ENCODE measurements at regions not wholly inside any gene's neighbourhood (a gene's known extent, or its start where the extent isn't known, plus 50 kb on each side); places are given as distances from the start of the nearest gene placed in this dataset.

DNA sequence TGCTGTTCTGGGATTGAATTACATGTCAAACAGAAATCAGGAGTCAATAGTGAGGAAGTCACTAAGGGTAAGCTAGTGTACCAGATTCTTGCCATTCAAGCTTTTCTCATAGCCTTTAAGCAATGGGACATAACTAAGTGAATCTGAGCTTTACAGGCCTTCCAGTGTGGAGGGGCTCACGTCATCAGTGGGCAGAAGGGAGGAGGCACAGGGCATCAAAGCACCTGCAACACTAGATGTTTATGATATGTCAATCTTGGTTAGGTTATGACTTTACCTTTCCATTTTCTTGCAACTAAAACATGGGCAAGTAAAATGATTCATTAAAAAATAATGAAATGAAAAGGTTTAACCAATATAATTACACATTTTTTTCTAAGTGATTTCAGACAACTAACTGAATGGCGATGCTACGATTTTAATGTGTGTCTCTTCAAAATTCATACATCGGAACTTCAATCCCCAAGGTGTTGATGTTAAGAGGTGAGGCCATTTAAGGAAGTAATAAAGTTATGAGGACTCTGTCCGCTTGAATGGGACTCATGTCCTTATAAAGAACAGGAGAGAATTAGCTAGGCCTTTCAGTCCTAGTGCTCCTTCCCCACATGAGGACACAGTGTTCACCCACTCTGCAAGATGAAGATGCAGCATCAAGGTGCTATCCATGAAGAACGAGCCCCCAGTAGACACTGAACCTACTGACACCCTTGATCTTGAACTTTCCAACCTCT lies 1169.2 kb upstream of the NXPH2 start:
- DNase-seq (ENCODE audit: low spot score), result no peak

DNA sequence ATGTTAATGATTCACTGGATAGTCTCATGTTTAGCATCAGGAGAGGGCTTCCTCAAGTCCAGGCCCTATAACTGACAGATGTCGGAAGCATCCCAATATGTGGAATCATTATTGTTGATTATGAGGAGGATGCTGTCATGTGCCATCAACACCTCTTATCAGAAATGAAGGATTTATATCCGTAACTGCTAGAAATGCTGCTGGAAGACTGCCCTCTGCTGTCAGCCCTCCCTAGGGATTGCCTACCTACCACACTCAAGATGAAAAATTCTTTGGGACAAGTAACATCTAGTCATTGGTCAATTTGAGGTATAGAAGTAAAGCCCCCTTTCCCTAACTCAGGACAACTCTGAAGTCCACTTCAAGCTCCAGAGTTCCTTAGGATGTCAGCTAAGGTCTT lies 1166.5 kb upstream of the NXPH2 start:
- DNase-seq (ENCODE audit: low spot score), result no peak

DNA sequence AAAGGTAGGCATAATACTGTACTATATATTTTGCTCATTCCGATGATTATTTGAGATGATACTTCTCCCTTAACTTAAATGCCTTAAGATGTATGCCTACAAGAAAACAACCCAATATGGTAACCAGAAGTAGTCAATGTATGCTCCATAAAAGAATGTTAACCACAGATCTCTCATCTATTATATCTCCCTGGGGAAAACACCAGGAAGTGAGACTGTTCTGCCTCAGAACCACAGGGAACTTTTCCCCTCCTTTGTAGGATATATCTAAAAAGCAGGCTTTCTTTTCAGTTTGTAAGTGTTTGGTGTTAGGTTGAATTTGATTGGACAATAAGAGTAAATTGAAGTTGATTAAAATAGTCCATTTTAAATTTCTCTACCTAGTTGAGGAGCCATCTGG lies 1160.5 kb upstream of the NXPH2 start:
- no peak for DNase-seq (ENCODE audit: low spot score)

DNA sequence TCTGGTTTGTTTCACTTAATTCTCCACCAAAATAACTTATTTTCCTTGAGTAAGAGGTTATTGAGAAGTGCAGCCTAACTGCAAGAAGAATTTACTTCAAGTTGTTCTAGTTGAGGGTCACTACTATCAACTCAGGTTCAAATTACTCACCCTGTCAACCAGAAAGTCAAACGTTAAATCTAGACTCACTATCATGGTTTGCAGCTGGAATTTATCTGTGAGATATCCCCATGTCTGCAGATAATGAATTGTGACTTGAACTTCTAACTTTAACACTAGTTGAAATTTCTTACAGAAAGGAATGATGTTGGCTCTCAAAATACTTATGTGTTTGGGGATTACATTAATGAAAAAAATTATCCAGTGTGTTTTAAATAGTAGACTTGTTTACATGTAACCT lies 1145.7 kb upstream of the NXPH2 start:
- no peak for DNase-seq (ENCODE audit: low spot score)

DNA sequence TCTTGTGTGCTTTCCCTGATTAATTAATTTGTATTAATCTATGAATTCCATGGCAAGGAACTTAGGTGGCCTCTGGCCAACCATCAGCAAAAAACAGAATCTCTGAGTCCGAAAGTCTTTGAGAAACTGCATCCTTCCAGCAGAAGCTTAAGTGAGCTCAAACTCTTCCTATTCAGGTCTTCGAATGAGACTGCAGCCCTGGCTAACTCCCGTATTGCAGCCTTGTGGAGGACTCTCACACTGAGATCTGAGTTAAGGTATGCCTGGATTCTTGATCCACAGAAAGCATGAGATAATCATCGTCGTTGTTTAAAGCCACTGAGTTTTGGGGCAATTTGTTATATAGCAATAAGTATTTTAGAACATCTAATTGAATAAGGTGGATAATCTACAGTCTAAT lies 1143.9 kb upstream of the NXPH2 start:
- DNase-seq (ENCODE audit: low spot score), result no peak

DNA sequence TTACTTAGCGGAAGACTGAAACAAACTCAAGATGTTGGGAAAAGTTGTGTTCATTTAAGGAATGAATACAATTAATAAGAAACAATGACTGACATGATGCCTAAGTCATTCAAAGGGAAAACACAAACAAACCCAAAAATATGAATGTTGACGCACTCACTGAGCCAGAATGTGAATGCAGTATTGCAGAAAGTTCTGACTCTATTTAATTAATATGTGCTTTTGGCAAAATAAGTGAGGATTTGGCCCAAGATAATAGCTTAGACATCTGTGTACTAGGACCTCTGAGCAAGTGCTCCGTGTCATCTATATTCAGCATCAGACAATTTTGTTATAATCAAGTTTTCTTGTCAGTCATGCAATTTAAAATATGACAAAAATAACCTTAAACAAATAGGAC lies 1138.8 kb upstream of the NXPH2 start:
- no peak for DNase-seq (ENCODE audit: low spot score)

DNA sequence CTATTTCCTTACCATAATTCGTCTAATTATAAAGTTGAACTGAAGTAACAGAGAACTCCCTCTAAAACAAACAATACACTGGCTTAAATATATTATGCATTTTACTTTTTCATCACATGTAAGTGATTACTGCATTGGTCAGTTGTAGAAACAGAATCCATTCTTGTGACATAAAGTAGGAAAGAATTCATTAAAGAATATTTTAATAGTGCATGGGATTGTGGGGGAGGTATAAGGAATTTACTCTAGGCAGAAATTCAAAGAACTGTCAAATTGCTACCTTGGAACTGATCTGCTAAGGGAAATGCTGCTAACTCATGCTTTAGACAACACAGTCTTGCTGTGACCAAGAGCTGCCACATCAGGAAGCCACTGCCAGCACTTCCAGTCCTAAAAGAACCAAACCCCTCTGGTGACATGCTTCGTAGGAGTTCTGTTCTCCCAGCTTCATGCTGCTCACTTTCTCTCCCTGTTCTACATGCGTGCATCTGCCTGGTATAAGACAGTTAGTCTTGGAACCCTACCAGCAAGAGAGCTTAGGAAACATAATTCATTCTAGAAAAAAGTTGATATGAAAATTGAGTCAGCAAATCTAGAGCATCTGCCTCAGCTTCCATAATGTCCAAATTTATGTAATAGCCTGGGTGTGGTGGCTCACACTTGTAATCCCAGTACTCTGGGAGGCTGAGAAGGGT lies 1137.6 kb upstream of the NXPH2 start:
- DNase-seq (ENCODE audit: low spot score), result peak; percentile 8

DNA sequence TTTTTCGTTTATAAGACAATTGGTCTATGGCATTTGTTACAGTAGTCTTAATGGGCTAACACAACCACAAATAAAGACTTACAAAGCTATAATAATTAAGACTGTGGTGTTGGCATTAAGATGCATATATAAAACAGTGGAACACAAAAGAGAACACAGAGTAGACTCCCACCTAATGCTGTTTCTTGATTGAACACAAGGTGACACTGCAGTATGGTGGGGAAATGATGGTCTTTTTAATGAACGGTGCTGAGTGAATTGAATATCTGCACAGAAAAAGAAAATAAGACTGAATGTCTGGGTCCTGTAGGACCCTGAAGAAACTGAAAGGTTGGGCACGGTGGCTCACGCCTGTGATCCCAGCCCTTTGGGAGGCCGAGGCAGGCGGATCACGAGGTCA lies 1136.6 kb upstream of the NXPH2 start:
- DNase-seq (ENCODE audit: low spot score), result no peak

DNA sequence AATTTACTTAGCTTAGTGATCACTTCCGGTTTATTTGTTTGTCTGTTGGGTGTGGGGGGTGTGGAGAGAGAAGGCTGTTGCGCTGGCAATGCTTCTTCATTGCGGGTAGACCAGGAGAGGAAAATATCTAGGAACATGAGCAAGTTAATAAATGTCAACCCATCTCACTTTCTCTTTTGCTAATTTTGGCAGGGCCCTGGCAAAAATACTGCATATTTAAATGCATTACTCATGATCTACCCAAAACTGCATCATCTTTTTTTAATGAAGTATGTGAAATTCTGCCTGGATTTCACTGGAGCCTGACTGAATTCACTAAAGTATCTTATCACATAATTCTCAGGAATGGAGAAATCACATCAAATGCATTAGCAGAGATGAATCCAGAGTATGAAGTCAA lies 1131.0 kb upstream of the NXPH2 start:
- DNase-seq (ENCODE audit: low spot score), result no peak

DNA sequence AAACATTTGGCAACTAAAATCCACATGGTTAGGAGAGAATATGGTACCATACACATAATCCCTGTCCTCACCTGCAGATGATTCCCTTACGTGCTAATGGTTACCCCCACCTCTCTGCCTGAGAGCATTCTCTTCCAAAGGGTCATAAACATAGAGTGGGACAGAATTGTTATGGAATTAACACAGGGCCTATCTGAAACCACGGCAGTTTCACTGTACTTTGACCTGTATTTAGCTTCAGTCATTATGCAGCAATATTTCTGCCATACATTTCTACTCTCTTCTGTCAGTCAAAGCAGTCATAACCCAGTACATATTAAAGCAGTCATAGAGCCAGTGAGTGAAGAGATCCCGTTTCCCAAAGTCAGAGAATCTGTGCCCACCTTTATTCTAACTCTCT lies 1128.9 kb upstream of the NXPH2 start:
- DNase-seq (ENCODE audit: low spot score), result no peak

DNA sequence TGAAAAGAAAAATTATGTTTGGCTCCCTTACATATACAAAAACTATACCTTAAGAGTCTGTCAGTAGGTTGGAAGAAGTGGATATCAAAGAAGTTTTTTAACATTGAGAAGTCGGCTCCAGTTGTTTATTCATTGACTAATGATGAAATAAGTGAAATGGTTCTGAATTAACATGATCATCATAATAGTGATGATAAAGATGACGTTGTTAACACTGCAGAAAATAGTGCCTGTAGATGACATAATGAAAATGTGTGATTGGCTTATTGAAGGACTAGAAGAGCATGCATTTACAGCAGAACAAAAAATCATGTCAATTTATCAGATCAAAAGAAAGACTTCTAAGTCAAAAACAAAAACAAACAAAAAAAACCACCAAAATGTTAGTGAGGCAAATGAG lies 1125.4 kb upstream of the NXPH2 start:
- no peak for DNase-seq (ENCODE audit: low spot score)

DNA sequence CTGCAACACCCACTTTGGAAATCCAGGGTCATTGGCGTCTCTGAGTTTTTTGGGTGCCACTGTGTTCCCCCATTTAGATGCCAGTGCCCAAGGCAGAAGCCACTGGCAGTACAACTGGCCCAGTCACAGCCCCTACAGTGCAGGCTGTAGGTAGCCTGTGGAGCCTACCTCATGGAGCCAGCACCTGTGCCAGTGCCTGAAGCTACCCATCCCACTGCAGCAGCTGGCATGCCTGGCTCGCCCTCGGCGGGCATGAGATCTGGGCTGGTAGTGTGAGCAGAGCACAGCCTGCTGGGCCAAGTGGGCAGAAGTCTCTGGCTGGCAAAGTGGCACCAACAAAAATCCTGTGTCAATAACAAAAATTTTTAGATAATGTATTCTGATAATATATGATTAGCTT lies 1111.4 kb upstream of the NXPH2 start:
- no peak for DNase-seq (ENCODE audit: low spot score)

DNA sequence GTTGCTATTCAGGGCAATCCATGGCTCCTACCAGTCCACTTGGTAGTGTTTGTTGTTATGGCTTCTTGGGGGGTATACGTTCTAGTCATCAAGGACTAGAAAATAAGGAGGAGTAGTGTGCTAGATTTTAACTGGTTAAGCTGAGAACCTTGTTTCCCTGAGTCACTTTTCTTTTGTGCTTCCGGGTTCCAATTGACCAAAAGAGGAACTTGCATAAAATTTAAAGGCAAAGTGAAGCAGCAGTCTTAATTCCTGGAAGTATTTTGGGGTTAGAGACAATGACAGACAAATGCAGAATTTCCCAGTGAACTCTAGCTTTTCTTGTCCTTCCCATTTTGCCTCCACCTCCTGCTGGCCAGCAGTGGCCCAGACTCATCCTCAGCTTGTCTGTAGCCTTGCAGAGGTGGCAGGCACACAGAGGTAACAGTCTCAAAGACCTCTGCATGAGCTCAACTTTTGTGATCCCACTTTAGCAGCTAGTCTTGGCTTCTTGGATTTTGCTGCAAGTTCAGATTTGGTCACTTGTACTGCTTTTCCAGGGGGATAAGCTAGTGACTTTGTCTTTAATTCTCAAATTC lies 1105.8 kb upstream of the NXPH2 start:
- DNase-seq (ENCODE audit: low spot score), result no peak

DNA sequence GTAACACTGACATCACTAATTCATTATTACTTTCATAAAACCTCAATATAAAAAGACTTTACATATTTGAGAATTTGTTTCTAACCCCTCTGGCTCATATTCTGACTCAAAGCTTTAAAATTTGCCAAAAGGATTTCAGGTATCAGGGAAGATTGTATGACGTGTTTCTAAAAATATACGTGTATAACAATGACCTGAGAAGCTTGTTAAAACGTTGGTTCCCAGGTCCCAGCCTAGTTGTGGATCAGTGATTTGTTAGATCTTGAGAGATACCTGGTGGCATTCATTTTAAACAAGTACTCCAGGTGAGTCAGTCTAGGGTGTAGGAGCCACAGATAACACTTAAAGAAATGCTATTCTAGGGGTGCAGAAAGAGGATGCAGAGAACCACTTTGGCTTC lies 1096.8 kb upstream of the NXPH2 start:
- no peak for DNase-seq (ENCODE audit: low spot score)

DNA sequence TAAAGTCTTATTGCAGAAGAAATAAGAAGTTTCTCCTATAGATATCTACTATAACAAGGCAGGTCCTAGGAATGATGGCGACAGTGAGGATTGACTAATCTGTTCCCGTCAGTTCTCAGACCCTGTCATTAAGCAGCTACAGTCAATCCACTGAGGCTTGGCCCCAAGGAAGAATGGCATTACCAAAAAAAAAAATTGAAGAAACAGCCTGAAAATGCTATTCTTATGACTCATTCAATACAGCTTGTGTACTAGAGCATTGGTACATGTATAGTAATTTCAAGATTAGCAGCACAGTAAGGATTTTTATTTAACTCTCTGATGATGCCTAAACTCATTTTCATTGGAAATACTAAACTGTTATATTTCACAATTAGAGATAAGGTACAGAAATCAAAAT lies 1096.1 kb upstream of the NXPH2 start:
- DNase-seq (ENCODE audit: low spot score), result no peak

DNA sequence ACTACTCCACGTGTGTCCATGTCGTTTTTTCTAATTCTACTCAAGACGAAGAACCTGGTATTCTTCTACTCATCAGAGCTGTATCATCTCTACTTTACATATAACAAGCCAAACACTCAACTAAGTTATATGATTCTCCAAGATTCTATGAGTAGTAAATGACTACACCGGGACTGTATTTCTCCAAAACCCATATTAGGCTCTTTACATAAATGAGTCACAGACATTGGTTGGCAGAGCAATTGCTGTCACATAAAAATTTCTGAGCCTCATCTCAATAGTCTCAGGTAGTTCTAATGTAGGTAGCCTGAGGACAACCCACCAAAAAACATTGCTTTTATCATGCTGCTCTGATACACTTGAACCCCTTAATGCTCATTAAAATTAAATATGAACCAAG lies 1092.3 kb upstream of the NXPH2 start:
- no peak for DNase-seq (ENCODE audit: low spot score)

DNA sequence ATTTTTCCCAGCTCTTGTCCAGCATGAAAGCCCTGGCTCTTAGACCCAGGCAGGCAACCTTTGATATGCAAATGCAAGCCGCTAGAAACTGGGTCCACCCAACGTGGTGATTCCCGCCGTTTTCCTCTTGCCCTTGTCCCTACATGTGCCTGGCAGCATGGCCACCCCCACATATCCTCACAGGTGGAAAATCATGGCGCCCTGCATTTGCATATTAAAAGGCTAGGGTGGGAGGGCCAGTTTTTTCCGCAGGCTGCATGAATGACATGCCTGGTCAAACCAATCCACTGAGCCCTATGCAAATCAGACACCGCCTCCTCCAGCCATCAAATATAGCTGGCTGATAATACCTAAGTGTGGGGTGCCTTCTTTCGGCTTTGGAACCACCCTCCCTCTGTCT lies 1091.8 kb upstream of the NXPH2 start:
- DNase-seq (ENCODE audit: low spot score), result no peak

DNA sequence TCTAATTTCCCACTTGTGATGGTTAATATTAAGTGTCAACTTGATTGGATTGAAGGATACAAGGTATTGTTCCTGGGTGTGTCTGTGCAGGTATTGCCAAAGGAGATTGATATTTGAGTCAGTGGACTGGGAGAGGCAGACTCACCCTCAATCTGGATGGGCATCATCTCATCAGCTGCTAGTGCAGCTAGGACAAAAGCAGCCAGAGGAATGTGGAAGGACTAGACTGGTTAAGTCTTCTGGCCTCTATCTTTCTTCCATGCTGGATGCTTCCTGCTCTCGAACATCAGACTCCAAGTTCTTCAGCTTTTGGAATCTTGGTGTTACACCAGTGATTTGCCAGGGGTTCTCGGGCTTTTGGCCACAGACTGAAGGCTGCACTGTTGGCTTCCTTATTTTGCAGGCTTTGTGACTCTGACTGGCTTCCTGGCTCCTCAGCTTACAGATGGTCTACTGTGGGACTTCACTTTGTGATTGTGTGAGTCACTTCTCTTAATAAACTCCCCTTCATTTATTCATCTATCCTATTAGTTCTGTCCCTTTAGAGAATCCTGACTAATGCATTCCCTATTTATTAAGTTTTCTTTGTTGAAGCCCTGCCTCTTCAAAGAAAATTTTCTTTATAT lies 1087.5 kb upstream of the NXPH2 start:
- no peak for DNase-seq (ENCODE audit: low spot score)

DNA sequence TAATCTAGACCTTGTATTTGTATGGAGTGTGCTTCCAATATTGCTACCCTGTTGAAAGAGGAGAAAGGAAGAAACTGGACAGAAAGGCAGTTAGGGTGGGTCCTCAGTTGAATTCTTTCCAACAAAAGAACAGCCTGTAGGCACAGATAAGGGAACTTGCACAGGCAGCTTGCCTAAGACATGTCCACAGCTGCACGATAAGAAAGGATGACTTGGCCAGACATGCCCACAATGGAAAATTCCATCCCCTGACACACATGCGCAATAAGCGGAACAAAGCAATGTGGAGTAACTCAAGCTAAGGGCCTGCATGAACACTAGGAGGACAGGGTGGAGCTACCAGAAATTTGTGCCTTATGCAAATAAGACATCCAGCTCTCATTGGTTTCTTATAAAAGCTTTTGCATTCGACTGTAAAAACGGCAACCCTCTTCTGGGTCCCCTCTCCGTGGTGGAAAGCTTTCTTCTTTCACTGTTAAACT lies 1084.7 kb upstream of the NXPH2 start:
- no peak for DNase-seq (ENCODE audit: low spot score)

DNA sequence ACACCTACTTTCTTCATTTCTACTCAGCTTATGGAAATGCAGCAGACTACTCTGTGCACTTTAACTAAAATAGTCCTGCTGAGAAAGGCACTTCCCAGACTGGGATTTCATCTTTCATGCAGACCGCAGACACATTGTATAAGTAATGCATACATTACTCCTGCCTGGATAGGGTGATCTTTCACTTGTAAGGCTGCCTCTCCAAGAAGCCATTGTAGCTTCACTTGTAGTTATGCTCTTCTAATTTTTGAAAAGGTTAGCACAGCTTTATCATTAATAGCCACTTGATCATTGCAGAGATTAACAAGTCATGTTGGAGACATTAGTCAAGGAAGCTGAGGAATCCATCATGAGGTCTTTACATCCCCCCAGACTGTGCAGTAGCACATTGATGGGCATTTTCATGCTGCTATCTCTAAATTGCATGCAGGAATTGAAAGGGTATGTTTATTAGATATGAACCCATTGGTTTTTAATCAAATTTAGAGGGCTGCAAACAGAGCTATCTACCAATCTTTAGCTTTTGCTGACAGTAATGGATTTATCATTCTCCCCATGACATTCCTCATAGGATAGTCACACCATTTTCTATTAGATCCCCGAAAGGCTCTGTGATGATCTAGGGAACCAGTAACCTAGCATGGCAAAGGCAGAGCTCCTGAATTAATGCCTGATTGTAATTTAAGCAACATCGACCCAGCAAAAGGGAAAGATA lies 1074.7 kb upstream of the NXPH2 start:
- no peak for DNase-seq (ENCODE audit: low spot score)

DNA sequence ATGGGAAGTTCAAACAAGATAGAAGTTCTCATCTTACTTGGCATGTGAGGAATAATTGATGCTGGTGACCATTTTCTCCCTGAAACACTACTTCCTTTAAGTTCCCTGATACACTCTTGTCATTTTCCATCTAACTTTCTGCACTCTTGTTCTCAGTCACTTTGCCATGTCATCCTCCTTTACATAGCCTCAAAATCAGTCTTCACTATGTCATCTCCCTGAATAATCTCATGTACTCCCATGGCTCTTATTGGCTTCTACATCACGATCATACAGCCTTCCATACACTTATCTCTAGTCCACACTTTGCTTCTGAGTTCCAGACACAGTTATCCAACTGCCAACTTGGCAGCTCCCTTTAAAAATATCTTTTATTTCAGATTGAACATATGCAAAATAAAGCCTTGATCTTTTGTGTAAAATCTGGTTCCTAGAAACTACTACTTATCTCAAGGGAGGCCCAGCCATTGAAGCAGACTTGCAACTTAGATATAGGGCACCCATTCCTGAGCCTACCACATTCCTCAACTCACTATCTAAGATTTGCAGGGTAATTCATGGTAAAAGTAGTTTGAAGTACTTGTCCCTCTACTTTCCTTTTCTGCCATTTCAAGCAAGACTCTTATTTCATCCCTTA lies 1070.2 kb upstream of the NXPH2 start:
- no peak for DNase-seq (ENCODE audit: low spot score)

DNA sequence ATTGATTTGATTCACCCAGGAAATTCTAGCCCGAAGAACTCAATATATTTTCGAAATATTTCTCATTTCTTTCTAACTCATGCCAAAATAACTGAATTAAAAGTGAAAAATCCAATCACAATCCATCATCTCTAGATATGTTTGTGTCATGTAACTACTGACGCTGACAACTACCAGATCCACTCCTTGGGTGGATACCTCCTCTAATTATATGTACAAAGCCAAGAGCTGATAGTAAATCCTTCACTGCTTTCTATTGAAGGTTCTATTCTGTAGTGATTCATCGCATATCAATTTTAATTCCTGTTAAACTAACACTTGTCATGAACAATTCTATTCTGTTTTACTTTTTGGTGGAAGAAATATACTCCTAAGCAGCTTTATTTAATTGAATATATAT lies 1056.6 kb upstream of the NXPH2 start:
- DNase-seq (ENCODE audit: low spot score), result no peak
